ENCODE measurements at regions not wholly inside any gene's neighbourhood (a gene's known extent, or its start where the extent isn't known, plus 50 kb on each side); places are given as distances from the start of the nearest gene placed in this dataset.

DNA sequence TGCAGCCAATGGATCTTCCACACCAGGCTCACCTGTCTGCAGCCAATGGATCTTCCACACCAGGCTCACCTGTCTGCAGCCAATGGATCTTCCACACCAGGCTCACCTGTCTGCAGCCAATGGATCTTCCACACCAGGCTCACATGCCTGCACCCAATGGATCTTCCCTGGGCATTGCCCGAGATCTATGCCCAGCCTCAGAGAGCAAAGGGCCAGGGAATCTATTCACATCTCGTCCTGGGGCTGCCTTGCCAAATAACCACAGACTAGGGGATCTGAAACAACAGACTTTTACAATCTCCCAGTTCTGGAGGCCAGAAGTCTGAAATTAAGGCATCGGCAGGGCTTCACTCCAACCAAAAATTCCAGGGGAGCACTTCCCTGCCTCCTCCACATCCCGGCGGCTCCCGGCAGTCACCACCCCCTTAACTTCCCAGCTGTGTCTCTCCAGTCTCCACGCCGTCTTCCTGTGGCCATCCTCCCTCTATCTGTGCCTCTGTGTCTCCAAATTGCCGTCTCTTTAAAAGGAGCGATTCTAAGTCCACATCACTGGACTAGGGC, 92.4 kb upstream of the PPP2R2D start:
- no peaks in the 10 kb centered on the region for H3K9me3 ChIP-seq
- intact Hi-C loops (cut with DNase I): no loop called here
- 56 to 68% methylated on average over 10 of the region's 10 CpGs for WGBS, 2 donors
- no peaks in the 10 kb centered on the region for H3K4me1 ChIP-seq
- H3K36me3 ChIP-seq: no peaks in the 10 kb centered on the region
- no peak overlapping the region for H3K27ac ChIP-seq
- TF ChIP-seq, protein P1, sequence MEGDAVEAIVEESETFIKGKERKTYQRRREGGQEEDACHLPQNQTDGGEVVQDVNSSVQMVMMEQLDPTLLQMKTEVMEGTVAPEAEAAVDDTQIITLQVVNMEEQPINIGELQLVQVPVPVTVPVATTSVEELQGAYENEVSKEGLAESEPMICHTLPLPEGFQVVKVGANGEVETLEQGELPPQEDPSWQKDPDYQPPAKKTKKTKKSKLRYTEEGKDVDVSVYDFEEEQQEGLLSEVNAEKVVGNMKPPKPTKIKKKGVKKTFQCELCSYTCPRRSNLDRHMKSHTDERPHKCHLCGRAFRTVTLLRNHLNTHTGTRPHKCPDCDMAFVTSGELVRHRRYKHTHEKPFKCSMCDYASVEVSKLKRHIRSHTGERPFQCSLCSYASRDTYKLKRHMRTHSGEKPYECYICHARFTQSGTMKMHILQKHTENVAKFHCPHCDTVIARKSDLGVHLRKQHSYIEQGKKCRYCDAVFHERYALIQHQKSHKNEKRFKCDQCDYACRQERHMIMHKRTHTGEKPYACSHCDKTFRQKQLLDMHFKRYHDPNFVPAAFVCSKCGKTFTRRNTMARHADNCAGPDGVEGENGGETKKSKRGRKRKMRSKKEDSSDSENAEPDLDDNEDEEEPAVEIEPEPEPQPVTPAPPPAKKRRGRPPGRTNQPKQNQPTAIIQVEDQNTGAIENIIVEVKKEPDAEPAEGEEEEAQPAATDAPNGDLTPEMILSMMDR (IDR thresholded peaks at IDR 0.05): no peak
- no peak for DNase-seq
- no peak overlapping the region for H3K4me3 ChIP-seq
- peaks cover 0 to 57% (median 30%) of the 10 kb centered on the region in 7 donors for H3K27me3 ChIP-seq
- ATAC-seq: no peak

DNA sequence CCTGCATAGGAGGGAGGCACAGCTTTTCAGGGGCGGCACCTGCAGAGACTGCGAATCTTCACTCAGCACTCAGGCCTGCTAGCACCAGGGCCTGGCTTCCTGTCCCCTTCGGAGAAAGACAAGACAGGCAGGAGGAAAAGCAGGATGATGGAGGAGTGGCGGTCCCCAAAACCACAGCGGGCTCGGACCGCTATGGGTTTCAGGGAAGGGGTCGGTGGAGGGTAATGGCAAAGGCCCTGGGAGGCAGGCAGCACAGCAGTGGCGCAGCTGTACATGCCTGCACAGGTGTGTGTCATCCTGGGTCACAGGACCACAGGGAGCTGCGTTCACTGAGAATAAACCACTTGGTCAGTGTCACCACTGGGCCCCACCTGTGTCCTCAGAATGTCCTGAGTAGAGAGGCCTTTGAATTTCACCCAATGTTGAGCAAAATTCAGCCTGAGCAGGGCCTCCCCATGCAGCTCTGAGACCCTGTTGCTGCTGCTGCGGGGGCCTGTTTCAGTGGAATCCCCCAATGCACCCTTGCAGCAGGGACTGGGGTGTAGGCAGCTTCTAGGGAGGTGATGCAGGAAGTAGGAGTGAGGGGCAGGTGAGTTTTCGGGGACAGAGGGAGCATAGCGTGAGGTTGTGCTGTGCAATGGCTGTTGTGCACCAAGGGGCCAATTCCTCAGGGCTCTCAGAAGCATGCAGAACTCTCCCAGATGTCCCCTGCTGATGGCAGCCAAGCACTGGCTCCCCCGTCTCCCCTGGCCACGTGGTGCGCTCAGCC, 90.6 kb upstream of the PPP2R2D start:
- TF ChIP-seq, protein P1 (IDR thresholded peaks at IDR 0.05): no peak
- no peaks in the 10 kb centered on the region for H3K9me3 ChIP-seq
- intact Hi-C loops (cut with DNase I): no loop called here
- no peak for DNase-seq
- no peaks in the 10 kb centered on the region for H3K4me1 ChIP-seq
- peaks cover 0 to 57% (median 30%) of the 10 kb centered on the region in 7 donors for H3K27me3 ChIP-seq
- WGBS, 2 donors: 75% methylated on average over 16 of the region's 16 CpGs
- H3K36me3 ChIP-seq: no peaks in the 10 kb centered on the region
- H3K27ac ChIP-seq: no peak overlapping the region
- peak in 1 of 8 donors; percentile 22 for ATAC-seq
- no peak overlapping the region for H3K4me3 ChIP-seq

DNA sequence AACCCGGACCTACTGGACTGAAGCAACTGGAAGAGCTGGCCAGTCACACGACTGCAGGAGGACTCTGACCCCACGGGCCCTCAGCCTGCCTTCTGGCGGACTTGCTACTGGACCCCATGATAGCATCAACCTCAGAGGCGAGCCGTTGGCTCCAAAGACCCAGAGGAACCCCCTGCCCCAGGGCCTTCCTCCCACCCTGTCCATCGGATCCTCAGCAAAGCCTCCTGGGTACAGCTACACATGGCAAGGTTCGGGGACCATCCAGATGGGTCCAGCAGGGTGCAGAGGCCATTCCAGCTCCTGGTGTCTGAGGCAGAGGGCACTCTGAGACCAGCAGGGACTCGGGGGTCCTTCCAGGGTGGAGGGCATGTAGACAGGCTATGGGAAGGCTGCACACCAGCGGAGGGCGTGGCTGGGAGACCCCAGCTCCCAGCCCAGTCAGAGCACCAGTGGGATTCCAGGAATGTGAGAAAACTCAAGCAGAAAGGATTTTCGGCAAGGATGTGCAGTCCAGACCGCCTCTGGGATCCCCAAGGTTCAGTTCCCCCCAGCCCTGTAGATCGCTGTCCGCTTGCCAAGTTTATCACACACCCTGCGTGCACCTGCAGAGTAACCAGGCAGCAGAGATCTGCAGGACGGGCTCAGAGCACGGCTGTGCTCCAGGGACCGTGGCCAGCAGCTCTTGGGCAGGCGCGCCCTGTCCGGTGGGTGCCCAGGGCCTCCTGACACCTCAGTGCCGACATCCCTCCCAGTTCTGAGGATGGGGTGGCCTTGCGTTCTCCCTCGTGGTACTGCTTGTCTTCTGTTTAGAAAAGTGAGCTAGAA, 89.8 kb upstream of the PPP2R2D start:
- ATAC-seq (no peak), DNase-seq (no peak)
- H3K27ac ChIP-seq: no peak overlapping the region
- H3K36me3 ChIP-seq: no peaks in the 10 kb centered on the region
- no peaks in the 10 kb centered on the region for H3K4me1 ChIP-seq
- intact Hi-C loops (cut with DNase I): no loop called here
- peaks cover 0 to 60% (median 32%) of the 10 kb centered on the region in 7 donors for H3K27me3 ChIP-seq
- H3K4me3 ChIP-seq: no peak overlapping the region
- H3K9me3 ChIP-seq: no peaks in the 10 kb centered on the region
- TF ChIP-seq, protein P1 (IDR thresholded peaks at IDR 0.05): no peak
- 79 to 87% methylated on average over 25 of the region's 25 CpGs for WGBS, 2 donors

DNA sequence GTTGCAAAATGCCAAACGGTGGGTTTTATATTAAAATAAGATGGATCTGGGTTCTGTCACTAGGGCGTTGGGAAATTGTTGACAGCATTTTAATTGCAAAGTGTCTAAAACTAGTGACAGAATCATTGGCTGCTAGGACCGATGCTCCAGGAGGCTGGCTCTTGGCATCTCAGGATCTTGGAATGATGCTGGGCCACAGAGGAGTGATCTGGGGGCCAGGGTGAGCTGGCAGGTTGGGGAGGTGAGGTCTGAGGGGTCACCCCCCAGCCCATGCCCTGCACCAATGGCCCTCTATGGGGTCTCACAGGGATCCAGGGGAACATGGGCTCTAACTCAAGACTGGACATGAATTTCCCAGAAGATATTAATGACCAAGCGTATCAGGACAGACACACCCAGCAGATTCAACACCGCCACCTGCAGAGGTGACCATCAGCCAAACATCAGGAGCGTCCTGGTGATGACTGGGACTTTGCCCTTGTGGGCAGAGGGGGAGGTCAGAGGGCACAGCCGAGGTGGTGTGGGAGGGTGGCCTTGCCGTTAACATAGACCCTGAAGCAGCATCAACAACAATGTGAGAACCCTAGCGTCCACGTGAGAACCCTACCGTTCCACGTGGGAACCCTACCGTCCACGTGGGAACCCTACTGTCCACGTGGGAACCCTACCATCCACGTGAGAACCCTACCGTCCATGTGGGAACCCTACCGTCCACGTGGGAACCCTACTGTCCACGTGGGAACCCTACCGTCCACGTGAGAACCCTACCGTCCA, 89.0 kb upstream of the PPP2R2D start:
- TF ChIP-seq, protein P1 (IDR thresholded peaks at IDR 0.05): no peak
- DNase-seq (no peak), ATAC-seq (no peak)
- Histone ChIP-seq H3K9me3 (no peaks in the 10 kb centered on the region), H3K36me3 (no peaks in the 10 kb centered on the region), H3K4me3 (no peak overlapping the region), H3K27me3 (peaks cover 0 to 58% (median 40%) of the 10 kb centered on the region in 7 donors), H3K27ac (no peak overlapping the region), H3K4me1 (no peaks in the 10 kb centered on the region)
- WGBS, 2 donors: 83 to 86% methylated on average over 23 of the region's 23 CpGs
- intact Hi-C loops (cut with DNase I): no loop called here

All from heart right ventricle (tissue), 16 donors.